T-helper 9 cell (primary cell): ENCODE measurements at regions not wholly inside any gene's neighbourhood (a gene's known extent, or its start where the extent isn't known, plus 50 kb on each side); places are given as distances from the start of the nearest gene placed in this dataset.

ENCODE experiments used
- DNase-seq: peaks from one replicate; pipeline ENCODE4 v3.0.0-alpha.2; 2020

- DNase-seq, result no peak
These were observed 260.7 kb upstream of the CSF3R start for GRCh38 chr1:36743286-36744005.

- no peak for DNase-seq
These were observed 258.4 kb upstream of the CSF3R start for GRCh38 chr1:36741066-36741465.

GRCh38 chr1:36740446-36740845, 257.7 kb upstream of the CSF3R start:
- no peak for DNase-seq

- no peak for DNase-seq
These were observed 257.1 kb upstream of the CSF3R start for GRCh38 chr1:36739703-36740289.

- DNase-seq, result no peak
These were observed 255.5 kb upstream of the CSF3R start for GRCh38 chr1:36738245-36738644.

GRCh38 chr1:36737767-36738166, 255.1 kb upstream of the CSF3R start:
- DNase-seq, result no peak

- no peak for DNase-seq
These were observed 254.4 kb upstream of the CSF3R start for GRCh38 chr1:36737038-36737555.

- no peak for DNase-seq
These were observed 253.4 kb upstream of the CSF3R start for GRCh38 chr1:36735939-36736730.

GRCh38 chr1:36735436-36735835, 252.7 kb upstream of the CSF3R start:
- no peak for DNase-seq

GRCh38 chr1:36734356-36734755, 251.6 kb upstream of the CSF3R start:
- DNase-seq, result no peak

GRCh38 chr1:36733748-36734147, 251.0 kb upstream of the CSF3R start:
- DNase-seq, result no peak

GRCh38 chr1:36732015-36732356, 249.3 kb upstream of the CSF3R start:
- DNase-seq, result no peak

GRCh38 chr1:36731226-36732014, 248.7 kb upstream of the CSF3R start:
- no peak for DNase-seq

- DNase-seq, result no peak
These were observed 247.9 kb upstream of the CSF3R start for GRCh38 chr1:36730599-36730998.

GRCh38 chr1:36729716-36730510, 247.2 kb upstream of the CSF3R start:
- no peak for DNase-seq

GRCh38 chr1:36729289-36729688, 246.6 kb upstream of the CSF3R start:
- DNase-seq, result no peak

- DNase-seq, result no peak
These were observed 246.1 kb upstream of the CSF3R start for GRCh38 chr1:36728846-36729245.

- no peak for DNase-seq
These were observed 245.3 kb upstream of the CSF3R start for GRCh38 chr1:36728051-36728450.

GRCh38 chr1:36725151-36725550, 242.4 kb upstream of the CSF3R start:
- DNase-seq, result no peak

- DNase-seq, result no peak
These were observed 241.1 kb upstream of the CSF3R start for GRCh38 chr1:36723813-36724212.

- DNase-seq, result no peak
These were observed 240.2 kb upstream of the CSF3R start for GRCh38 chr1:36722871-36723270.

GRCh38 chr1:36721261-36721660, 238.5 kb upstream of the CSF3R start:
- no peak for DNase-seq
